ENCODE measurements at regions not wholly inside any gene's neighbourhood (a gene's known extent, or its start where the extent isn't known, plus 50 kb on each side); places are given as distances from the start of the nearest gene placed in this dataset.
"Not testable (repeated sequence)": the region's sequence is repeated elsewhere in the genome, so short reads cannot be mapped to it uniquely, and the experiment has no call there.

DNA sequence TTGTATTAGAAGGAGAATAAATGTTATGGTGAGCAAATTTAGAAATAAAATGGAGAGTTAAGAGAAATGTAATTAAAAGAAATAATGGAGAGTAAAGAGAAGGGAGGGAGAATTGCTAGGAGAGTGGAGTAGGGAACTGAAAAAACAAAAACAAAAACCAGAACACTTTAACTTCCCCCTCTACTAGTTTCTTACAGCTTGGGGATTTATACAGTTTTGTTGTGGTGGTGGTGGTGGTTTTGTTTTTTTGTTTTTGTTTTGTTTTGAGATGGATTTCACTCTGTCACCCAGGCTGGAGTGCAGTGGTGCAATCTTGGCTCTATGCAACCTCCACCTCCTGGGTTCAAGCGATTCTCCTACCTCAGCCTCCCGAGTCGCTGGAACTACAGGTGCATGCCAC, 322.4 kb downstream of the TMEM167A start:
- DNase-seq (ENCODE audit: low read depth) = no peak

DNA sequence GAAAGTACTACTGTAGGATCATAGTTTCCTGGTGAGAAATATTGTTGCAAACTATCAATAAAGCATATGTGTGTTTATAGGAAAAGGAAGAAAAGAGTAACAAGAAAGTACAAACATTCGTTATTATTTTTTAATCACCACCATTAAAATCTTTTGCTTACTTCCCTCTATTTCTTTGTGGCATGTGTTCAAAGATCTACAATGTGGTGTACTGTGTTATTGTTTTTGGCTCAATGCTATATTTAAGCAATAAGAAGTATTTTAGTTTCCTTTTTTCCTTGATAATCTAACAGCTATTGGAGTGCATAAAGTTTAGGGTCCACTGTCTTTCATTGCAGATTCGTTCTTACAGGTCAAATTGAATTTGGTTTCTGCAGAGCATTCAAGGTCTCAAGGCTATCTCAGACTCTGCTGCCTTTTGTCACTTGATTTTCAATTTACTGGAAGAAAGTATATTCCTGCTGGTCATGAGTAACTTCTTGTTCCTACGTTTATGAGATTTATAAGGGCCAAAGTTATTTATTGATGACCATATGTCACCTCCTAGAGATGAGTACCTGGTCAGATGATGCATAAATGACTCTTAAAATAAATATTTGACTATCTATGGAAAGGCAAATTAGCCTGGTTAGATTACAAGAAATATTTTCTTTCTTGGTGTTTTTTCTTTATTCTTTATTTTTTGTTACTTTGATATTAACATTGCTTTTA, 323.0 kb downstream of the TMEM167A start:
- no peak for DNase-seq (ENCODE audit: low read depth)

DNA sequence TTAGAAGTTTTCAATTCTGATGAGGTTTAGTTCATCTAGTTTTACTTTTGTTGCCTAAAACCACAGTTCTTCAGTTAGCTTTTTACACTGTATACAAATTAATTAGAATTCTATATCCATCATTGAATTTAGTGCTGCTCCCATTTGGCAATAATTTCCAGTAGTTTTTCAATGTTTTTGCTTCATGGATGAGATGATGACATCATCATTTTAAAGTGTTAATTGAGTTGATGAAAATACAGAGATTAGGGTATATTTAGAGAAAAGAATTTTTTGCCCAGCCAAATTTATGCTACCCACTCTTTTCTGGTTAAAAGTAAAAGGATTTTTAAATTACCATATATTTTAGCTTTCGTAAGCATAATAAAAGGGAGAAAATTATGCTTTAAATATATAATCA, 323.8 kb downstream of the TMEM167A start:
- DNase-seq (ENCODE audit: low read depth) = no peak

DNA sequence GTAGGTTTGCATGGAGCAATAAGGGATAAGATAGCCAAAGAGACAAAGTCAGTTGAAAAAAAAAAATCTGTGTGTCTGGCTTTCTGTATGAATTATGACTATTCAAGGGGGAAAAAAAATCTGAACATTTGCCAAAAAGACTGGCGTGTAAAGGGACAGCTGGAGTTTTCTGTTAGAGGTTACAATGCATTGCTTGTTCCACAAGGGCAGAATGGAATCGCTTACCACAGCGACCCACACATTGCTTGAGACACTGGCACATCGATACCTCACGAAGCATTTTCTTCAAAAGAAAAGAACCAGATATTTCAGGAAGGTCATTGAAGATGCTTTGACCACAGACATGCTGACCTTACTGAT, 327.8 kb downstream of the TMEM167A start:
- DNase-seq (ENCODE audit: low read depth) = no peak

DNA sequence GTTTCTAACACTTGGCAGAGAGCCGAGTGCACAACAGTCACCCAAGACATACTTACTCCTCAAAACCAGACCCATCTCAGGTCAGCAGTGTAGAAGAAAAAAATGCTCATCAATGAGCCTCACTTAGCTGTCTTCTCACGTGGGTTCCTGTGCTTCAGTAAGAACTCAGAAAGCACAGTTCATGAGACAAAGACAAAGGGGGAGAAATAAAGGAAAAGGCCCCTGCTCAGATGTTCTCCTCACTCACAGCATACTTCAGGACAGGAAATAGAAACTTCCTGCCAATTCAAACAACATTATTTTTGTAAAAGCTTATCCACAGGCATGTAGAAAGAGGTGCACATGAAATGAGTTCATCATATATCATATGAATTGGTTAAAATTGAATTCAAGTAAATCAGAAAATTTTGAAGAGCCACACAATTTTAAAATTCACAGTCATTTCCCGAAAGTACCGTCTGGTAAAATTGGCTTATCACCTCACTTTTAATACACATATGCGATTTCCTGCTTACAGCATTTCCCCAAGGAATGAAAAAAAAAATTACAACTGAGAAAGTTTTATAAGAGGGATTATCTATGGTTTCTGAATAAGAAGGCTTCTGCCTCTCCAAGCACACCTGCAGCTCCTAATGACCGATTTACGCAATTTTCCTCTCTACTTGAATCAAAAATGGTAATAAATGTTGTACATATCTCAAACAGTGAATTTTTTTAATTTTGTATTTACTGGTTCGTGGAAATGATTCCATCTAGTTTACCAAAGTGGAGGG, 328.3 kb downstream of the TMEM167A start:
- DNase-seq (ENCODE audit: low read depth) = no peak

DNA sequence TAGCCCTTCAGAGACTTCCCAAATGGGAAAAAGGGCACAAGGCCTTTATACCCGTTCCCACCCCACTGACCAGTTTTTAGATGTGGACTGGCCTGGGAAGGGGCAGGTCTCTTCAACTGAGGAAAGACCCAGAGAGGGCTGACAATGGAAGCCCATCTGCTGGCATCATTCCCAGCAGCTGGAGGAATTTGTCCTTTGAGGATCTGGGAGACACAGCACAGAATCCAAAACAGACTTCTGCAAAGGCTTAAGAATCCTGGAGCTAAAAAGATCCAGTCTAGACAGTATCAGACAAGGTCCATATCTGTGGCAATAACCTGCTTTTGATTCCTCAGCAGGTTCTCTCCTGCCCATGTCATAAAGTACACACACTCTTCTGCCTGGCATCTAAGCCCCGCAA, 329.2 kb downstream of the TMEM167A start:
- no peak for DNase-seq (ENCODE audit: low read depth)

DNA sequence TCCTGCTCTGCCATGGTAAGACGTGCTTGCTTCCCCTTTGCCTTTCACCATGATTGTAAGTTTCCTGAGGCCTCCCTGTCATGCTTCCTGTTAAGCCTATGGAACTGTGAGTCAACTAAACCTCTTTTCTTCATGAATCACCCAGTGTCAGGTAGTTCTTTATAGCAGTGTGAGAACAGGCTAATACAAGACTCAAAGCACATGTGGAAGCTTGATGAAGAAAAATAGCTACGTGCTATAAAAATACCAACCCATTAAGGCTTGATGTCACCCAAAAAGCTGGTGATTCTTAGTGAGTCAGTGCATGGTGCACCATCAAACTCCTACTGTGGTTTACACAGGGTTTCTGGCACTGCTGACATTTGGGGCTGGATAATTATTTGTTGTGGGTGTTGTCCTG, 332.2 kb downstream of the TMEM167A start:
- no peak for DNase-seq (ENCODE audit: low read depth)

DNA sequence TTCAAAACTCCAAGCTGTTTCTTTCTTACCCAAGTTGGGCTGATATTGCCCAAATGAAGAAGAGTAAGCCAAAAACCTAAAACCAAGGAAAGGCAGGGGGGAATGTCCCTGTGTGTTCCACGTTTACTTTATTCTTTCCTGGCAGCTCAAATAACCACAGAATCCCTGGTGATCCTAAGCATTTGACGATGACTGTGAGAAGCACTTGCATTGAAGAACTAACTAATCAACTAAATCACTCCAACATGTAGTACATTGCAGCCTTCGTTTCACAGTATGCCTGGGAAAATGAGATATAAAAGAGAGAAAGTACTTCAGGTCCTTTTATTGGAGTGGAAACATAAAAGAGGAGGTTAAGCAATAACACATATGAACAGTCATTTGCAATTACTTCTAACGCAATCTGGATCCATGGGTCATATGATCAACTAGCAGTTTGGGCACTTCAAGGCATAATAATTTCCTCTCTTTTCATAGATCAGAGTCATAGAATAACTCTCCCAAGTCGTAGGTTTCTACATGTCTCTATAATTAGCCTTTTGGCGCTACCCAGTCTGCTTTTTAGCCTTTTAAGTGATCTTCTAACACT, 338.4 kb downstream of the TMEM167A start:
- DNase-seq (ENCODE audit: low read depth) = no peak

DNA sequence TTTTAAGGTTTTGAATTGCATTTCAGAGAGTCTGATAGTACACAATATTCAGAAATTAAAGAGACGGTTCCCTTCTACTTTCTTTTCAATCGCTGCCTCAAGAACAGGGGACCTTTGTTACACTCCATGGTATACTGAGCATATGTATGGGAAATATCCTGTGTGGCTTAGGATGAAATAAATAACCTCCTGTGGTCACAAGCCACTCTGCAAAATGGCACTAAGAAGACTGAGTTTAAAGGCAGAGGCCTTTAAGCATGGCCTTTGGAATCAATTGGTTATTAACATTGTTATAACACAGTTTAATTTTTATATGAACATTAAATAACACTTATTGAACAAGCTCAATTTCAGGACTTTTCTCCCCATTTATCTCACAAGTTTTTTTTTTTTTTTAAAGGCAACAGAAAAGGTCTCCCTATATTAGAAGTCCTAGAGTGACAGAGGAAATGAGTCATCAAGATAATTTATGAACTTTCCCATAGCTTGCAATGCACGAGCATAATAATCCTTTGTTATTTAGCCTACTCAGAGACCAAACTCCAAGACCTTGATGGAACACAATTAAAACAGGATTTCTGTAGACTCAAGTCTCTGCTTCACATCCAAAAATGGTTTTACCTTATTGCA, 341.9 kb downstream of the TMEM167A start:
- DNase-seq (ENCODE audit: low read depth) = peak; percentile 1

DNA sequence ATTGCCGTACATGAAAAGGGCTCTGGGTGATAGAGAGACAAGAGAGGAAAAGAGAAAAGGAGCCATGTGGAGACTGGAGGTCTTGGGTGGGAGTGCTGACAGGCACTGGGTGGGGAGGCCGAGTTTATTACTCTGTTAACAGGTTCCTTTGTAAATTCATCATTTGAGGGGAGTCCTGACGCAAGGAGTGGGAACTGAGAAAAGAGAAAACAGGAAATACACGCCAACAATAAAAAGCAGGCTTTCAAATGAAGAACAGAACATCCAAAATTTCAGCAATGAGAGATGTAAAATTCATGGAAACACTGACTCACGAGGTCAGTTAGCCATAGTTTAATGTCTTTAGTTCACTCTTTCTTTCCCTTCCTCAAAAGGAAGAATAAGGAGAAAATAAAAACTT, 342.8 kb downstream of the TMEM167A start:
- DNase-seq (ENCODE audit: low read depth) = no peak

DNA sequence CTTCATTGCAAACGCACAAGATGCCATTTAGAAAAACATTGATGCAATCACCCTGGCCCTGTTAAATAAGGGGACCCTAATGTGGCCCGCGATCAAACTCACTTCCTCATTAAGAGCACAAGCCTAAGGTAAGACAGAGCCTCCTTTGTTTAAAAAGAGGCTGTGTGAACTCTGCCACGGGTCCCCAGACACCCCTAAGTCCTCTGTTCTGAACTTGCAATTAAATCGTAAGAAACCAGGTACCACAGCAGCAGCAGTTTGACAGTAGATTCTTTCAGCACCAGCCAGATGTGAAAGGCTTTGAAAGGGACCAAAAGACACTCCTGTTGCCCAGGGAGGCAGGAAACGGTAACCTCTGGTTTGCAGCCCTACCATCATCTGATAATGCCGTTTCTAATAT, 346.3 kb downstream of the TMEM167A start:
- no peak for DNase-seq (ENCODE audit: low read depth)

DNA sequence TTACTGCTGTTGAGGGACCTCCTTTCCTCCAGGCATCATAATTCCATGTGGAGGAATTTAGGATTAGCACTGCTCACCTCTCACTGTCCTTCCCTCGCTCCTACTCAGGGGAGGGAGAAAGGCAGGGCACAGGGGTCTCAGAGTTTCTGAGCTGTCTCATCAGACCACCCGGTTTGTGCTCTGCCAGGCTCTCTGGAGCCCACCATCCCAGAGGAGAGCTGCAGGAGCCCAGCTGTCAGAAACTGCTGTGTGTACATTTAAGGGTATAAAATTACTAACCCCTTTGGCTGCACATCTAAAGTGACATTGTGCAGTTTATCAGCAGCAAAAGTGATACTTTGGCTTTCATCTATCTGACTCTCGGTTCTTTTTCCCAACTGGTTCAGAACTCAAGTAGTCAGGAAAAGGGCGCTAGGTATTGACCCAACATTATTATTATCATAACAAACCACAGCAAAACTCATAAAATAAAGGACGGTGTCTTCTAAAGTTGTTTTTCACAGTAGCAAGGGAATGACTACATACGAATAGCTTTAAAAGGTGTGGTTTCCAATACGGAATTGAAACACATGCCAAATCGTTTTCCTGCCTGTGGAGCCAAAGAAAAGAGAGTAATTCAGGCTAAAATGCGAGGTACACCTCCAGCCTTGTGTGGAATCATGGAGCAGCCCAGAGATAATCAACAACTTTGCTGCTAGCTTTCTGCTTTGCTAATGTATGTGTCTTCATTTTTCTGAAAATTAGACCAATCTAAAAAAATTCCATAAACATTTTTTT, 348.1 kb downstream of the TMEM167A start:
- no peak for DNase-seq (ENCODE audit: low read depth)

DNA sequence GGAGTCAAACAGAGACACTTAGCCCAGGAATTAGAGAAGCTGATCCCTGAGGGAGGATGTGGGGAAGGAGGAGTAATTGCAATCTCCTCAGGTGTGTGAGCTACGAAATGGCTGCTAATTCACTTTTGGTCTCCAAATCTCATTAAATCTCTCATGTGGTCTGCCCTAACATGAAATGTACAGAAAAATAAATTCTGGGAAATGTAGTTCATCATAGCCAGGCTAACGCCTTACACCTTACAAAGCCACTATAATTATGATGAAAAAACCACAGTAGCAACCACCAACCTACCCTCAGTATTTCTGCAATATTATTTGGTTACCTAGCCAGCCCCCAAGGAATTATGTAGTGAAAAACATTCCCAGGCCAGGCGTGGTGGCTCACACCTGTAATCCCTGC, 354.0 kb downstream of the TMEM167A start:
- no peak for DNase-seq (ENCODE audit: low read depth)

DNA sequence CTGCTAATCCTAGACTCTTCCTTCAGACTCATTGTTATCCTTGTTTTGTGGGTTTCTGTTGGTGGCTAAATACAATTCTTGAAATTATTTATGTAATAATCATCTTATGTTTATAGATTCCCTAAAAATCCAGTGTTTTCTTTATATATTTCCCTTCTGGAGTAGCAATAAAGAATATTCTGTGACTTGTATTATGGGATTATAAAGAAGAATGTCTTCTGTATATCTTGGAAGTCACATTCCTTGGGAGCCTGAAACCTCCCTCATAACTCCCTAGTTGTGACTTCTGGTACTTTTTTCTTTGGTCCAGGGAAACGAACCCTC, 356.1 kb downstream of the TMEM167A start:
- DNase-seq (ENCODE audit: low read depth) = no peak

DNA sequence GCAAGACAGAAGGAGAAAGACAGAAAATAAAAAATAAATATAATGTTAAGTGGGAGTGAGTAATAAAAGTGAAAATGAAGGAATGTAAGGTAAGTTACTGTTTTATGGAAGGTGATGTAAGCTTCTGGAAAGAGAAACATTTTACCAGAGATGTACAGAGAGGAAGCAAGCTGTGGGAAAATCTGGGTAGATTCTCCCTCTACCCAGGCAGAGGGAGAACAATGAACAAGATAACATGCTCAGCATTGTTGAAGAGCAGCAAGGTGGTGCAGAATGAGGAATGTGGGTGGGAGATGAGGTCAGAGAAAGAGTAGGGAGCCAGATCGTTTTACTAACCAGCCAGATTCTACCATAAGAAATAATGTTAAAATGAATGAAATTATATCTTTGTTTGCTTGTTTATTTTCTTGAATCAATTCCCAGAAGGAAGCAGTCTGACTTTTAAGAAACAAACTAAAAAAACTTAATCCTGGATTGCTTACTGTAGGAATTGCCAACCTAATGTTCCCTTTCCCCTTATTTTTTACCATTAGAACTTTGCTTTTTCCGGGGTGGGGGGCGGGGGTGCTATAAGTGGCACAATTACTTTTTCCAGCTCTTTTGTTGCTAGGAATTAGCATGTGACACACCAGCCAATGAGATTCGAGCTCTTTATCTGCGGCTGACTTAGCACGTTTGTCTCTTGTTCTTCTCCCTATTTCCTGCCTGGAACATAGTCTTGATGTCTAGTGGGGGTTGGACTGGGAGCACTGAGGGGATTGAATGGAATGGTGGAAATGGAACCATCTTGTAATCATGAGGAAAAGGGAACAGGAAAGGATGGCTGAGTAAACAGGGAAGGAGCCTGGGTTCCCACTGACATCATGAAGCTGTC, 356.7 kb downstream of the TMEM167A start:
- no peak for DNase-seq (ENCODE audit: low read depth)

DNA sequence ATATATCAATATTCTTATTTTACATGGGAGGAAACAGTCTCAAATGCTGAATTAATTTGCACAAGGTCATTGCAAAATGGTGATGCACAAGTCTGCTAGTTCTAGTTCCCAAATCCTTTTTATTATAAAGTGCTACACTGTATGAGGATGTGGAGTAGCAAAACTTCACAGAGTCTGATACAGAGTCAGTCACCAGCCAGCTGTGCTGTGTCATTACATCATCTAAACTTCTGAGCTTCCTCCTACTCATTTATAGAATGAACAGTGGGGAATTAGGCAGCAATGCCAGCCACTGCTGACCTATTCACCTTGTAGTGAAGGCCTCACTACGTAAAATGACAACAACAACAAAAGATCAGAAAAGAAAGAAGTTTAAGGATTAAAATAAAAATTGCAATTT, 357.8 kb downstream of the TMEM167A start:
- no peak for DNase-seq (ENCODE audit: low read depth)

DNA sequence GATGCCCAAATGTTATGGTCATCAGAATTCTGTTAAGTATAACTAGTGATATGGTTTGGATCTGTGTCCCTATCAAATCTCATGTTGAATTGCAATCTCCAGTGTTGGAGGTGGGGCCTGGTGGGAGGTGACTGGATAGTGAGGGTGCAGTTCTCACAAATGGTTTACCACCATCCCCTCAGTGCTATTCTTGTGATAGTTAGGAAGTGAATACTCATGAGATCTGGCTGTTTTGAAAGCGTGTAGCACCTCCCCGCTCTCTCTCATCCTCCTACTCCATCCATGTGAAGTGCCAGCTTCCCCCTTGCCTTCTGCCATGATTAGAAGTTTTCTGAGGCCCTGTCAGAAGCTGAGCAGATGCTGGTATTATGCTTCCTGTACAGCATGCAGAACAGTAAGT, 359.5 kb downstream of the TMEM167A start:
- DNase-seq (ENCODE audit: low read depth) = no peak

DNA sequence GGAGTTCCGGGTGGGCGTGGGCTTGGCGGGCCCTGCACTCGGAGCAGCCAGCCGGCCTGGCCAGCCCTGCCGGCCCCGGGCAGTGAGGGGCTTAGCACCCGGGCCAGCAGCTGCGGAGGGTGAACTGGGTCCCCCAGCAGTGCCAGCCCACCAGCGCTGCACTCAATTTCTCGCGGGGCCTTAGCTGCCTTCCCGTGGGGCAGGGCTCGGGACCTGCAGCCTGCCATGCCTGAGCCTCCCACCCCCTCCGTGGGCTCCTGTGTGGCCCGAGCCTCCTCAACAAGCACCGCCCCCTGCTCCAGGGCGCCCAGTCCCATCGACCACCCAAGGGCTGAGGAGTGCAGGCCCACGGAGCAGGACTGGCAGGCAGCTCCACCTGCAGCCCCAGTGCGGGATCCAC, 362.5 kb downstream of the TMEM167A start:
- not testable (repeated sequence) for DNase-seq (ENCODE audit: low read depth)

DNA sequence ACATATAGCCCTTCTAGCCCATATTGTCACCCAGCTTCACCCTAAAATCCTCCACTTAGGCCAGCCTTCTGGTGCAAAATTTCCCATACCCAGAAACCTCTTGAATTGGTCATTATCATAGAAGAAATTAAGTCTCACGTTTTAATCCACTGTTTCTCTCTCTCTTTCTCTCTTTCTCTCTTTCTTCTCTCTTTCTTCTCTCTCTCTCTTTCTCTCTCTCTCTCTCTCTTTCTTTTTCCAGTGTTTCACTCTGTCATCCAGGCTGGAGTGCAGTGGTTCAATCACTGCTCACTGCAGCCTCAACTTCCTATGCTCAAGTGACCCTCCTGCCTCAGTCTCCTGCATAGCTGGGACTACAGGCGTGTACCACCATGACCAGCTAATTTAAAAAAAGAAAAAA, 363.4 kb downstream of the TMEM167A start:
- DNase-seq (ENCODE audit: low read depth) = no peak

DNA sequence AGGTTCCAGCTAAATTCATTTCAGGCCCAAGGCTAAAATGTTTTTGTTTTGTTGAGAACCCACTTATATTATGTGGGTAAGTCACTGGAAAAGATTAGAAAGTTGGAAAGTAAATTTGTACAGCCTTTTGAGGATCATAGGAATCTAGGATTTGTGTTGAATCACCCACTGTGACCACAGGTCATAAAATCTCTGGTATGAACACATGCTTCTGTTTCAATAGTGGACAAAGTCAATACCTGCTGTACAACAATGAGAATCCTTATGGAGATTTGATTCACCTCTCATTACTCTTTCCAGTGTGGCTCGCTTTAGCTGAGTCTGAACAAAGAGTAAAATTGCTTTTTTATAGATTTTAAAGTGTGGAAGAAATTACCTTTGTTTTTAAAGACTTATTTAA, 369.5 kb downstream of the TMEM167A start:
- no peak for DNase-seq (ENCODE audit: low read depth)

DNA sequence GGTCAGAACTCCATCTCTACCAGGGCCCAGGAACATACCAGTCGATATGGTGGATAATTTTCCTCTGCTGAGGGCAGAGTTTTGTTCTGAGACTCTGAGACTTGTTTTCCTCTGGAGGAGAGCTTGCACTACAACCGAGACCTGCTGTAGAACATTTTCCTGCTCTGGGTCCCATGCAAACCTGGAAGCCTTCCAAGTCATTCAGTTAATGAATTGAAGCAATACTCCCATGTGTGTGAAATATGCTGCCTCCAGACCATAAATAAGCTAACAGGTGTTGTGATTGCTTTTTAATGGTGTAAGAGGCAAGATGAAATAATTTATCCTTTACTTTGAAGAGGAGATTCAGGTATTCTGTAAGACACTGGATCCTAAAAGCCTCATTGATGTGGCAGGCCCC, 372.8 kb downstream of the TMEM167A start:
- DNase-seq (ENCODE audit: low read depth) = no peak

All from HS-27A (cell line).